ENCODE measurements at regions not wholly inside any gene's neighbourhood (a gene's known extent, or its start where the extent isn't known, plus 50 kb on each side); places are given as distances from the start of the nearest gene placed in this dataset.

DNA sequence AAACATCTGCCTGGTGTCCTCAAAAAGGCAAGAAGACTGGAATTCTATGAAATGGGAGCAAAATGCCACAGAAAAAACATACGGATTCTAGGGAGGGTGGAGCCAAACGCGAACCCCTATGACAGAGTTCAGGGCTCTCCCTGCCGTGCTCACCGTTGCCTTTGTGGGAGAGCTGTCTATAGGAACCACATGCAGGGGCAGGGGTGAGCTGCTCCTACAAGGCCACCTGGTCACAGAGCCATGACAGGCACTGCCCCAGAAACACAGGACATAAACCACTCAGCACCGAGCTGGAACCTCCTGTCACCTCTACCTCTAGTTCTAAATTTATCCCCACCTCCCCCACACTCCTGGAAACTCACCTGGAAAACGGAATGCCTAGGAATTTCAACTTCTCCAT, 155.1 kb upstream of the ZNF32 start:
- Histone ChIP-seq H3K9me3 (ENCODE audit: insufficient read depth in 2 of 2, low read depth in 1 of 2, low read length in 1 of 2) (no peaks in the 10 kb centered on the region), H3K79me1 (ENCODE audit: low read depth, low read length) (no peaks in the 10 kb centered on the region), H3K27me3 (replicated peaks in 1 of 4; ENCODE audit: control insufficient read depth in 3 of 4, extremely low read depth in 1 of 4, insufficient read depth in 3 of 4, low read length in 3 of 4) (no peaks in the 10 kb centered on the region), H3K23ac (ENCODE audit: insufficient read length) (no peak overlapping the region), H3K27ac (ENCODE audit: low read depth, low read length) (no peak overlapping the region), H3K9ac (replicated peaks in 1 of 4; ENCODE audit: extremely low read depth in 1 of 4, low read depth in 3 of 4, low read length in 3 of 4) (no peak overlapping the region), H3K4me1 (replicated peaks in 1 of 4; ENCODE audit: control insufficient read depth in 3 of 4, insufficient read depth in 4 of 4, low read length in 3 of 4) (peaks cover 0 to 2% (median 0%) of the 10 kb centered on the region in 4 experiments; a peak in 1 of 7 replicates), H2AK5ac (ENCODE audit: low read depth, low read length) (no peak overlapping the region), H3K79me2 (ENCODE audit: control insufficient read depth in 1 of 2, insufficient read depth in 2 of 2, low read length in 2 of 2) (no peaks in the 10 kb centered on the region), H3K4me3 (ENCODE audit: extremely low read depth in 1 of 4, insufficient read depth in 2 of 4, low read depth in 3 of 4, low read length in 4 of 4) (no peak overlapping the region), H3K4me2 (ENCODE audit: insufficient read depth in 1 of 2, low read depth in 2 of 2, low read length in 2 of 2) (no peak overlapping the region), H2BK15ac (ENCODE audit: low read length) (no peak overlapping the region), H4K91ac (replicated peaks; ENCODE audit: insufficient read length, low read length) (no peak overlapping the region), H3K36me3 (ENCODE audit: control insufficient read depth in 2 of 4, insufficient read depth in 4 of 4, low read length in 3 of 4) (no peaks in the 10 kb centered on the region; a peak in 1 of 8 replicates), H3K4ac (replicated peaks; ENCODE audit: insufficient read length, low read depth, low read length) (no peak overlapping the region), H4K20me1 (replicated peaks in 1 of 2; ENCODE audit: control insufficient read depth in 1 of 2, insufficient read depth in 2 of 2, low read length in 2 of 2) (no peaks in the 10 kb centered on the region), H4K8ac (ENCODE audit: extremely low read depth, insufficient read depth, low read length) (no peak overlapping the region), H3K14ac (ENCODE audit: insufficient read length) (no peak overlapping the region), H2AFZ (ENCODE audit: low read length) (peak overlapping the region; percentile 53; the same call in 1 of the 2 replicates), H2BK120ac (replicated peaks; ENCODE audit: low read depth, low read length) (no peak overlapping the region), H2BK20ac (ENCODE audit: low read length) (no peak overlapping the region), H2BK5ac (ENCODE audit: low read depth, low read length) (no peak overlapping the region), H3K18ac (ENCODE audit: extremely low read depth, low read length) (no peak overlapping the region), H3K23me2 (ENCODE audit: low read depth, low read length) (no peaks in the 10 kb centered on the region), H4K5ac (ENCODE audit: insufficient read length, low read depth, low read length) (no peak overlapping the region), H3K56ac (replicated peaks; ENCODE audit: insufficient read length, low read depth, low read length) (no peak overlapping the region), H2BK12ac (ENCODE audit: low read depth, low read length) (no peak overlapping the region)
- POLR2A ChIA-PET (ENCODE audit: partially characterized antibody), result no interaction called here
- 76% methylated on average over 7 of the region's 7 CpGs; no CpG with 5 or more reads in 1 of the 2 experiments for WGBS, 2 experiments (ENCODE audit: extremely low coverage in 1 of 2, insufficient coverage in 1 of 2, insufficient read length in 1 of 2, insufficient replicate concordance in 2 of 2, low coverage in 1 of 2, low lambda C conversion rate in 2 of 2, missing lambda C conversion rate in 1 of 2)
- no peak for FAIRE-seq
- no peak for TF ChIP-seq MAFK (IDR thresholded peaks at IDR 0.05; ENCODE audit: low read depth, low read length)
- no peak for TF ChIP-seq TBP (IDR thresholded peaks at IDR 0.05; ENCODE audit: low read depth, low read length)
- no peak for TF ChIP-seq KDM5A (IDR thresholded peaks at IDR 0.05; ENCODE audit: low read length)
- TF ChIP-seq, protein P1, sequence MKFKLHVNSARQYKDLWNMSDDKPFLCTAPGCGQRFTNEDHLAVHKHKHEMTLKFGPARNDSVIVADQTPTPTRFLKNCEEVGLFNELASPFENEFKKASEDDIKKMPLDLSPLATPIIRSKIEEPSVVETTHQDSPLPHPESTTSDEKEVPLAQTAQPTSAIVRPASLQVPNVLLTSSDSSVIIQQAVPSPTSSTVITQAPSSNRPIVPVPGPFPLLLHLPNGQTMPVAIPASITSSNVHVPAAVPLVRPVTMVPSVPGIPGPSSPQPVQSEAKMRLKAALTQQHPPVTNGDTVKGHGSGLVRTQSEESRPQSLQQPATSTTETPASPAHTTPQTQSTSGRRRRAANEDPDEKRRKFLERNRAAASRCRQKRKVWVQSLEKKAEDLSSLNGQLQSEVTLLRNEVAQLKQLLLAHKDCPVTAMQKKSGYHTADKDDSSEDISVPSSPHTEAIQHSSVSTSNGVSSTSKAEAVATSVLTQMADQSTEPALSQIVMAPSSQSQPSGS (IDR thresholded peaks at IDR 0.05; ENCODE audit: low read length), result no peak
- no peak for TF ChIP-seq RBBP5 (IDR thresholded peaks at IDR 0.05; ENCODE audit: borderline replicate concordance, low read depth, low read length)
- TF ChIP-seq, protein P2, sequence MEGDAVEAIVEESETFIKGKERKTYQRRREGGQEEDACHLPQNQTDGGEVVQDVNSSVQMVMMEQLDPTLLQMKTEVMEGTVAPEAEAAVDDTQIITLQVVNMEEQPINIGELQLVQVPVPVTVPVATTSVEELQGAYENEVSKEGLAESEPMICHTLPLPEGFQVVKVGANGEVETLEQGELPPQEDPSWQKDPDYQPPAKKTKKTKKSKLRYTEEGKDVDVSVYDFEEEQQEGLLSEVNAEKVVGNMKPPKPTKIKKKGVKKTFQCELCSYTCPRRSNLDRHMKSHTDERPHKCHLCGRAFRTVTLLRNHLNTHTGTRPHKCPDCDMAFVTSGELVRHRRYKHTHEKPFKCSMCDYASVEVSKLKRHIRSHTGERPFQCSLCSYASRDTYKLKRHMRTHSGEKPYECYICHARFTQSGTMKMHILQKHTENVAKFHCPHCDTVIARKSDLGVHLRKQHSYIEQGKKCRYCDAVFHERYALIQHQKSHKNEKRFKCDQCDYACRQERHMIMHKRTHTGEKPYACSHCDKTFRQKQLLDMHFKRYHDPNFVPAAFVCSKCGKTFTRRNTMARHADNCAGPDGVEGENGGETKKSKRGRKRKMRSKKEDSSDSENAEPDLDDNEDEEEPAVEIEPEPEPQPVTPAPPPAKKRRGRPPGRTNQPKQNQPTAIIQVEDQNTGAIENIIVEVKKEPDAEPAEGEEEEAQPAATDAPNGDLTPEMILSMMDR (IDR thresholded peaks at IDR 0.05; ENCODE audit: control extremely low read depth in 1 of 3, insufficient read depth in 1 of 3, low read depth in 1 of 3, low read length in 3 of 3), result no peak
- TF ChIP-seq SUZ12 (IDR thresholded peaks at IDR 0.05; ENCODE audit: low read length), result no peak
- no peak for DNase-seq (ENCODE audit: low read depth in 1 of 2, low spot score in 2 of 2)
- CTCF ChIA-PET (ENCODE audit: partially characterized antibody), result interaction anchor here (1.2 to 1.9 kb wide), 2 partner anchors 114 to 120 kb away, joined by 3 to 5 read pairs; no protein-coding TSS in a partner anchor

All from H1 (cell line).